Tibial artery (tissue), 4 donors: ENCODE measurements at regions not wholly inside any gene's neighbourhood (a gene's known extent, or its start where the extent isn't known, plus 50 kb on each side); places are given as distances from the start of the nearest gene placed in this dataset.
A peak's percentile ranks its signal among the peaks of the same experiment; 100 is the strongest.

ENCODE experiments used
- DNase-seq, 2 donors: peaks; one replicate each; pipeline ENCODE4 v3.0.0-alpha.2; 2019
- H3K27ac ChIP-seq, 2 donors: fragments of 200-600 bp; sonication (generic) in 1 of 2; 1 replicate in 1 of 2; 2 replicates in 1 of 2; pipeline ENCODE4 v1.5.1; 2018 to 2019; ENCODE audit warnings: mild to moderate bottlenecking in 1 of 2
- H3K27me3 ChIP-seq, 2 donors: fragments of 200-600 bp; sonication (generic) in 1 of 2; one replicate each; pipeline versions ENCODE4 v1.5.1 to v1.6.0; 2016 to 2019
- H3K36me3 ChIP-seq, 3 donors: fragments of 200-600 bp; sonication (generic) in 2 of 3; one replicate each; pipeline ENCODE4 v1.5.1; 2016 to 2019; ENCODE audit warnings: mild to moderate bottlenecking in 2 of 3
- H3K4me1 ChIP-seq, 4 donors: fragments of 200-600 bp; sonication (generic) in 2 of 4; 1 replicate in 3 of 4; 2 replicates in 1 of 4; pipeline ENCODE4 v1.5.1; 2016 to 2019
- H3K4me3 ChIP-seq, 2 donors: fragments of 200-600 bp; sonication (generic) in 1 of 2; 1 replicate in 1 of 2; 2 replicates in 1 of 2; pipeline ENCODE4 v1.5.1; 2018 to 2019; ENCODE audit warnings: mild to moderate bottlenecking in 2 of 2
- H3K9me3 ChIP-seq, 3 donors: fragments of 200-600 bp; sonication (generic) in 1 of 3; one replicate each; pipeline ENCODE4 v1.5.1; 2016 to 2019
- CTCF ChIP-seq, 2 experiments: fragments of 200-600 bp in 1 of 2; fragments of 450-650 bp in 1 of 2; IDR thresholded peaks; one replicate each; pipeline ENCODE4 v1.5.1; 2017 to 2019; ENCODE audit warnings: antibody characterized with exemption in 2 of 2, mild to moderate bottlenecking in 1 of 2, moderate library complexity in 1 of 2
- intact Hi-C: fragments of 100-400 bp; cut with DNase I; formaldehyde crosslinking; loops from one replicate; pipeline ENCODE4 v1.15.0; 2023; ENCODE audit warnings: low total_unique reads

GRCh38 chr3:27869152-27869551 is 147.0 kb upstream of the EOMES start:
- H3K9me3 ChIP-seq, result peaks cover 0 to 15% (median 3%) of the 10 kb centered on the region in 3 donors
- H3K27me3 ChIP-seq, result no peaks in the 10 kb centered on the region
- H3K36me3 ChIP-seq, result no peaks in the 10 kb centered on the region
- TF ChIP-seq CTCF (IDR thresholded peaks at IDR 0.05), result no peak
- intact Hi-C loops, result no loop called here
- H3K4me1 ChIP-seq, result no peaks in the 10 kb centered on the region
- no peak overlapping the region for H3K4me3 ChIP-seq
- H3K27ac ChIP-seq, result no peak overlapping the region
- no peak for DNase-seq

- TF ChIP-seq CTCF (IDR thresholded peaks at IDR 0.05), result no peak
- intact Hi-C loops, result no loop called here
- Histone ChIP-seq H3K36me3 (no peaks in the 10 kb centered on the region), H3K4me3 (no peak overlapping the region), H3K27ac (no peak overlapping the region), H3K27me3 (no peaks in the 10 kb centered on the region), H3K9me3 (no peaks in the 10 kb centered on the region), H3K4me1 (no peaks in the 10 kb centered on the region)
- no peak for DNase-seq
These were observed 155.2 kb upstream of the EOMES start for GRCh38 chr3:27877061-27878013.

GRCh38 chr3:27878014-27878383 is 155.9 kb upstream of the EOMES start:
- Histone ChIP-seq H3K27ac (no peak overlapping the region), H3K4me3 (no peak overlapping the region), H3K4me1 (no peaks in the 10 kb centered on the region), H3K27me3 (no peaks in the 10 kb centered on the region), H3K9me3 (no peaks in the 10 kb centered on the region), H3K36me3 (no peaks in the 10 kb centered on the region)
- no peak for TF ChIP-seq CTCF (IDR thresholded peaks at IDR 0.05)
- DNase-seq, result no peak
- intact Hi-C loops, result no loop called here

- intact Hi-C loops, result no loop called here
- Histone ChIP-seq H3K4me3 (no peak overlapping the region), H3K27me3 (no peaks in the 10 kb centered on the region), H3K4me1 (no peaks in the 10 kb centered on the region), H3K27ac (no peak overlapping the region), H3K9me3 (no peaks in the 10 kb centered on the region), H3K36me3 (no peaks in the 10 kb centered on the region)
- no peak for TF ChIP-seq CTCF (IDR thresholded peaks at IDR 0.05)
- DNase-seq, result peak in 1 of 2 donors; percentile 21
These were observed 159.1 kb upstream of the EOMES start for GRCh38 chr3:27880969-27881892.

- Histone ChIP-seq H3K4me1 (no peaks in the 10 kb centered on the region), H3K4me3 (no peak overlapping the region), H3K27ac (no peak overlapping the region), H3K36me3 (no peaks in the 10 kb centered on the region), H3K9me3 (no peaks in the 10 kb centered on the region), H3K27me3 (no peaks in the 10 kb centered on the region)
- no peak for TF ChIP-seq CTCF (IDR thresholded peaks at IDR 0.05)
- DNase-seq, result no peak
- intact Hi-C loops, result no loop called here
These were observed 161.1 kb upstream of the EOMES start for GRCh38 chr3:27883266-27883665.
